SW 1271 (cell line): ENCODE measurements at regions not wholly inside any gene's neighbourhood (a gene's known extent, or its start where the extent isn't known, plus 50 kb on each side); places are given as distances from the start of the nearest gene placed in this dataset.

Experiments
- DNase-seq, 2 experiments: peaks; one replicate each; lab custom pipeline; 2025; lab: John Stamatoyannopoulos, UW

GRCh38 chr17:79314617-79315357 lies 240.2 kb downstream of the ENGASE start:
- DNase-seq, result no peak

- no peak for DNase-seq
These were observed 236.7 kb downstream of the ENGASE start for GRCh38 chr17:79311373-79311772.

- no peak for DNase-seq
These were observed 232.0 kb downstream of the ENGASE start for GRCh38 chr17:79306424-79307318.

GRCh38 chr17:79305768-79306423 lies 231.3 kb downstream of the ENGASE start:
- no peak for DNase-seq

- DNase-seq, result no peak
These were observed 230.7 kb downstream of the ENGASE start for GRCh38 chr17:79305376-79305767.

- no peak for DNase-seq
These were observed 230.3 kb downstream of the ENGASE start for GRCh38 chr17:79304884-79305283.

- DNase-seq, result no peak
These were observed 229.1 kb downstream of the ENGASE start for GRCh38 chr17:79303641-79304205.

- no peak for DNase-seq
These were observed 226.8 kb downstream of the ENGASE start for GRCh38 chr17:79301469-79301868.

- DNase-seq, result no peak
These were observed 224.7 kb downstream of the ENGASE start for GRCh38 chr17:79299349-79299748.

- no peak for DNase-seq
These were observed 224.2 kb downstream of the ENGASE start for GRCh38 chr17:79298799-79299198.

- no peak for DNase-seq
These were observed 221.6 kb downstream of the ENGASE start for GRCh38 chr17:79296243-79296642.

- no peak for DNase-seq
These were observed 220.7 kb downstream of the ENGASE start for GRCh38 chr17:79295307-79295706.

- DNase-seq, result no peak
These were observed 219.9 kb downstream of the ENGASE start for GRCh38 chr17:79294459-79295071.

- no peak for DNase-seq
These were observed 217.9 kb downstream of the ENGASE start for GRCh38 chr17:79292501-79292900.

- no peak for DNase-seq
These were observed 216.8 kb downstream of the ENGASE start for GRCh38 chr17:79291391-79291790.

- DNase-seq, result no peak
These were observed 216.1 kb downstream of the ENGASE start for GRCh38 chr17:79290726-79291125.

GRCh38 chr17:79288950-79289349 lies 214.3 kb downstream of the ENGASE start:
- DNase-seq, result no peak

- no peak for DNase-seq
These were observed 211.8 kb downstream of the ENGASE start for GRCh38 chr17:79286440-79286839.

- DNase-seq, result no peak
These were observed 211.3 kb downstream of the ENGASE start for GRCh38 chr17:79285973-79286372.

- DNase-seq, result no peak
These were observed 207.7 kb downstream of the ENGASE start for GRCh38 chr17:79282294-79282693.

GRCh38 chr17:79281803-79282202 lies 207.2 kb downstream of the ENGASE start:
- no peak for DNase-seq
